ENCODE measurements at regions not wholly inside any gene's neighbourhood (a gene's known extent, or its start where the extent isn't known, plus 50 kb on each side); places are given as distances from the start of the nearest gene placed in this dataset.
"Not testable (repeated sequence)": the region's sequence is repeated elsewhere in the genome, so short reads cannot be mapped to it uniquely, and the experiment has no call there.

- not testable (repeated sequence) for H3K27me3 Mint-ChIP-seq, H3K27ac Mint-ChIP-seq, H3K4me3 Mint-ChIP-seq, H3K4me1 Mint-ChIP-seq, H3K36me3 Mint-ChIP-seq
- H3K9me3 Mint-ChIP-seq, result peaks cover 4 to 25% (median 11%) of the 10 kb centered on the region in 3 donors
These were observed 183.0 kb downstream of the HACE1 start for GRCh38 chr6:104676679-104677078.

DNA sequence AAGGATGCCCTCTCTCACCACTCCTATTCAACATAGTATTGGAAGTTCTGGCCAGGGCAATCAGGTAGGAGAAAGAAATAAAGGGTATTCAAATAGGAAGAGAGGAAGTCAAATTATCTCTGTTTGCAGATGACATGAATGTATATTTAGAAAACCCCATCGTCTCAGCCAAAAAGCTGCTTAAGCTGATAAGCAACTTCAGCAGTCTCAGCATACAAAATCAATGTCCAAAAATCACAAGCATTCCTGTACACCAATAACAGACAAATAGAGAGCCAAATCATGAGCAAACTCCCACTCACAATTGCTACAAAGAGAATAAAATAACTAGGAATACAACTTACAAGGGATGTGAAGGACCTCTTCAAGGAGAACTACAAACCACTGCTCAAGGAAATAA is 184.6 kb downstream of the HACE1 start:
- H3K27ac Mint-ChIP-seq, H3K27me3 Mint-ChIP-seq, H3K4me3 Mint-ChIP-seq, H3K4me1 Mint-ChIP-seq, H3K36me3 Mint-ChIP-seq: not testable (repeated sequence)
- peaks cover 4 to 25% (median 11%) of the 10 kb centered on the region in 3 donors for H3K9me3 Mint-ChIP-seq

GRCh38 chr6:104673078-104673477 is 186.6 kb downstream of the HACE1 start:
- not testable (repeated sequence) for H3K27ac Mint-ChIP-seq, H3K36me3 Mint-ChIP-seq, H3K4me1 Mint-ChIP-seq, H3K27me3 Mint-ChIP-seq, H3K4me3 Mint-ChIP-seq
- peaks cover 6 to 17% (median 10%) of the 10 kb centered on the region in 3 donors for H3K9me3 Mint-ChIP-seq

DNA sequence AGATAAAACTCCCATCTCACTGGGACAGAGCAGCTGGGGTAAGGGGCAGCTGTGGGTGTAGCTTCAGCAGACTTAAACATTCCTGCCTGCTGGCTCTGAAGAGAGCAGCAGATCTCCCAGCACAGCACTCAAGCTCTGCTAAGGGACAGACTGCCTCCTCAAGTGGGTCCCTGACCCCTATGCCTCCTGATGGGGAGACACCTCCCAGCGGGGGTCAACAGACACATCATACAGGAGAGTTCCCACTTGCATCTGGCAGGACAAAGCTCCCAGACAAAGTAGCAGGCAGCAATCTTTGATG is 188.2 kb downstream of the HACE1 start:
- H3K27me3 Mint-ChIP-seq, H3K4me1 Mint-ChIP-seq, H3K4me3 Mint-ChIP-seq, H3K27ac Mint-ChIP-seq, H3K36me3 Mint-ChIP-seq: not testable (repeated sequence)
- peaks cover 6 to 17% (median 13%) of the 10 kb centered on the region in 3 donors for H3K9me3 Mint-ChIP-seq

- H3K36me3 Mint-ChIP-seq, H3K27ac Mint-ChIP-seq, H3K4me1 Mint-ChIP-seq, H3K27me3 Mint-ChIP-seq: not testable (repeated sequence)
- Mint-ChIP-seq H3K4me3 (peak overlapping the region in 1 of 4 donors; percentile 50), H3K9me3 (peaks cover 6 to 16% (median 12%) of the 10 kb centered on the region in 3 donors)
These were observed 188.7 kb downstream of the HACE1 start for GRCh38 chr6:104670834-104671590.

DNA sequence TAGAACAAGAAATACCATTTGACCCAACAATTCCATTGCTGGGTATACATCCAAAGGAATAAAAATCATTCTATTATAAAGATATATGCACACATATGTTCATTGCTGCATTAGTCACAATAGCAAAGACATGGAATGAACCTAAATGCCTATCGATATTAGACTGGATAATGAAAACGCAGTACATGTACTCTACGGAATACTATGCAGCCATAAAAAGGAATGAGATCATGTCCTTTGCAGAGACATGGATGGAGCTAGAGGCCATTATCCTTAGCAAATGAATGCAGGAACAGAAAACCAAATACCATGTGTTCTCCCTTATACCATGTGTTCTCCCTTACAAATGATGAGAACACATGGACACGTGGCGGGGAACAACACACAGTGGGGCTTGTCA is 190.2 kb downstream of the HACE1 start:
- H3K27me3 Mint-ChIP-seq, result no peaks in the 10 kb centered on the region
- peak overlapping the region in 1 of 3 donors; percentile 48 for H3K27ac Mint-ChIP-seq
- H3K36me3 Mint-ChIP-seq, result no peaks in the 10 kb centered on the region
- peaks cover 4 to 6% (median 5%) of the 10 kb centered on the region in 3 donors for H3K9me3 Mint-ChIP-seq
- H3K4me3 Mint-ChIP-seq, result no peak overlapping the region
- H3K4me1 Mint-ChIP-seq, result no peaks in the 10 kb centered on the region

DNA sequence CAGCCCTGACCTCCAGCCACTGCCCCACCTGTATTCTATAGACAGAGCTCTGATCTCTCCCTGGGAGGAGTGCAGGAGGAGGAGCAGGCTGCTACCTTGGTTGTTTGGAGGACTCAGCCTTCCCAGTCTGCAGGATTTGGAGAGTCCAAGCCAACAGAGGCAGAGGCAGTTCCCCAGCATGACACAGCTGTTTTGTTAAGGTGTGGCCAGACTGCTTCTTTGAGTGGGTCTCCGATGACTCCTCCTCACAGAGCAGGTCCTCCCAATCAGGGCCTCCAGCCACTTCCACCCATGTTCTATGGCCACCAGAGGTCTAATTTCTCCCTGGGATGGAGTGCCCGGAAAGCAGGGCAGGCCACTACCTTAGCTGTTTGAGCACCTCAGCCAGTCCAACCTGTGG is 203.5 kb downstream of the HACE1 start:
- no peaks in the 10 kb centered on the region for H3K4me1 Mint-ChIP-seq
- H3K4me3 Mint-ChIP-seq, result no peak overlapping the region
- no peak overlapping the region for H3K27ac Mint-ChIP-seq
- peaks cover 2% of the 10 kb centered on the region for H3K36me3 Mint-ChIP-seq
- H3K9me3 Mint-ChIP-seq, result peaks cover 0 to 8% (median 0%) of the 10 kb centered on the region in 3 donors
- peaks cover 3% of the 10 kb centered on the region for H3K27me3 Mint-ChIP-seq

DNA sequence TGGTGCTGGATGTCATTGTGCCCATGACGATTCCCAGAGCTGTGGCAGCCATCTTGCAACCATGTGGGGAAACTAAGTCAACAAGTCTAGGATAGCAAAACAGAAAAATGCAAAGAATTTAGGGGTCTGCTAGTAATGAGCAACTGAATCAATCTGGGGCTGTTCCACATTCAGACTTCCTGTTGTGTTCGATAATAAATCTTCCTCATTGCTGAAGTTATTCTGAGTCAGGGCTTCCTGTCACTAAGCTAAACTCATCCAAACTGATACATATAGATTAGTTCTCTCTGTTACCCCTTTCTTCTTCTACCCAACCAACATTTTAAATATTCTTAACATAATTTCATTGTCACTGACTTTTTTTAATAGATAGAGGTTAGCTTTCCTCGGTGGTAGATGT is 205.9 kb downstream of the HACE1 start:
- peaks cover 0 to 8% (median 0%) of the 10 kb centered on the region in 3 donors for H3K9me3 Mint-ChIP-seq
- H3K27me3 Mint-ChIP-seq, result peaks cover 3% of the 10 kb centered on the region
- no peak overlapping the region for H3K27ac Mint-ChIP-seq
- no peaks in the 10 kb centered on the region for H3K4me1 Mint-ChIP-seq
- peaks cover 2% of the 10 kb centered on the region for H3K36me3 Mint-ChIP-seq
- H3K4me3 Mint-ChIP-seq, result peak overlapping the region in 1 of 4 donors; percentile 33

DNA sequence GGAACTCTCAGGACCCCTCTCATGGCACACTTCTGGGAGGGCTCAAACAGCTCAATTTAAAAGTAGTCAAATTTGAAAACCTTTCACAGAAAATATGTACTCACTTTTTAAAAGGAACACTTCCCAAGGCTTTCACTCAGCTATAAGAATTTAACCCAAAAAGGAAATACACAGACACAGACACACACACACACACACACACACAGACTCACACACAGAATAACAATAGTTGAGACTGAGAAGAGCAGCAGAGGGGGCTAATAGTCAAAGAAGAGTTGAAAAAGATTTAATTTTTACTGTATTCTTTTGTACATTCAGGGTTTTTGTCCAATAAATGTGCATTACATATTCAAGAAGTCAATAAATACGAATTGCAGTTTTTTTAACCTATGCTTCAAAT is 211.4 kb downstream of the HACE1 start:
- Mint-ChIP-seq H3K4me1 (no peaks in the 10 kb centered on the region), H3K36me3 (peaks cover 2% of the 10 kb centered on the region), H3K9me3 (no peaks in the 10 kb centered on the region), H3K4me3 (no peak overlapping the region), H3K27me3 (no peaks in the 10 kb centered on the region), H3K27ac (no peak overlapping the region)

DNA sequence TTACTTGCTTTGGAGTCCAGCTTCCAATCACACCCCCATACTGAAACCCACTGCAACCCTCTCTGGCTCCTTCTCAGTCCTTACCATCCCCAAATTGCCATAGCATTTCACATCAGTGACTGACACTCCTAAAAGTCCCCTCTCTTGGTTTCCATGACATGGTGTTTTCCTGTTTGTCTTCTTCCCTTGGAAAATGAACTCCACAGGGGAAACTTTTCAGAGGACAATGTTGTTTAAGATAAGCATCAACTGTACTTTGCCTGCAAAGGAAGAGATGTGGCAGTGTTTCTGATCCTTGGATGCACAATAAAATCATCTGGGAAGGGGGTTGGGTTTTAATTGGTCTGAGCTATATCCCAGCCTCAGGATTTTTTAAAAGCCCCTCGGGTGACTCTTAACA is 214.9 kb downstream of the HACE1 start:
- Mint-ChIP-seq H3K9me3 (no peaks in the 10 kb centered on the region), H3K27ac (no peak overlapping the region), H3K4me3 (no peak overlapping the region), H3K36me3 (no peaks in the 10 kb centered on the region), H3K4me1 (peaks cover 0 to 3% (median 0%) of the 10 kb centered on the region in 3 donors), H3K27me3 (no peaks in the 10 kb centered on the region)

GRCh38 chr6:104642871-104643270 is 216.8 kb downstream of the HACE1 start:
- Mint-ChIP-seq H3K9me3 (no peaks in the 10 kb centered on the region), H3K4me1 (peaks cover 0 to 3% (median 0%) of the 10 kb centered on the region in 3 donors), H3K27me3 (no peaks in the 10 kb centered on the region)

GRCh38 chr6:104640761-104641160 is 219.0 kb downstream of the HACE1 start:
- no peaks in the 10 kb centered on the region for H3K36me3 Mint-ChIP-seq
- H3K4me3 Mint-ChIP-seq, result no peak overlapping the region
- peaks cover 0 to 2% (median 0%) of the 10 kb centered on the region in 3 donors for H3K9me3 Mint-ChIP-seq
- H3K27me3 Mint-ChIP-seq, result no peaks in the 10 kb centered on the region
- no peak overlapping the region for H3K27ac Mint-ChIP-seq
- peaks cover 0 to 3% (median 0%) of the 10 kb centered on the region in 3 donors for H3K4me1 Mint-ChIP-seq

More at GRCh38 chr6:104642871-104643270, 216.8 kb downstream of the HACE1 start:
- Mint-ChIP-seq H3K4me3 (no peak overlapping the region), H3K27ac (no peak overlapping the region), H3K36me3 (no peaks in the 10 kb centered on the region)

DNA sequence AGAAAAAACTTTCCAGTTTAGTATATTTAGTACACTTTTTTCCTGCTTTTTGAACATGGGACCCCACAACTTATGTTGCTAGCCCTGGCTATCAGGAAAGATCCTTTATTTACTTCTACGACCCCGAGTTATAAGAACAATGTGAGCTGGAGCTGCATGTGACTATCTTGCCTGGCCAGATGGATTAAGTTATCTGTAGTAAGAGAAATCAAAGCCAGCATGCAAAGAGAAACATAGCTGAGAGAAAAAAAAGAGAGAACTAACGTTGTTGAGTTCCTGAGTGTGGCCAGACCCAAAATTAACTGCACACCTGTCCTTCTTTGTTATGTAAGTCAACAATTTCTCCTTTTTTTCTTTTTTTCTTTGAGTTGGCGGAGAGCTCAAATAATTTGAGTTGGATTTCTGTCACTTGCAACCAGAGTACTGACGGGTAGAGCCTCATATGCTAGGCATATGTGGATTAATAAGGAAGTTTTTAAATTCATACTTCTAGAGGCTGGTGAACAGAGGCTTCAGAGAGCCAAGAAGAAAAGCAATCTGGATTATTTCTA is 219.5 kb downstream of the HACE1 start:
- Mint-ChIP-seq H3K36me3 (no peaks in the 10 kb centered on the region), H3K27ac (no peak overlapping the region), H3K9me3 (peaks cover 0 to 2% (median 0%) of the 10 kb centered on the region in 3 donors), H3K4me3 (no peak overlapping the region), H3K27me3 (no peaks in the 10 kb centered on the region), H3K4me1 (peaks cover 0 to 3% (median 0%) of the 10 kb centered on the region in 3 donors)

DNA sequence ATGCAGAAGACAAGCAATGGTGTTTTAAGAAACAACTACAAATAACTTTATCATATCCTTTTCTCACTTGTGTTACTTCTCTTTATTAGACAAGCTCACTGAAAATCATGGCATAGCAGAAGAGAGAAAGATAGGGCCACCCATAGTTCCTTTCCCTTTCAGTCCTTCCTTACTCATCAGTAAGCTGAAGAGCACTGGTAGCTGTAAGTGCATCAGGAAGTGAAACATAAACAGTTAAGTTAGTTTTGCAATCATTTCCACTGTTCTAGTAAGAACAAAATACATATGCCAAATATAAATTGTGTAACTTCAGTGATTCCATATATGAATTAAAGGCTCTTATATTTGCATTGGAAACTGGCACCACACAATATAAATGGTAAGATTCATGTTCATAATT is 220.1 kb downstream of the HACE1 start:
- peaks cover 0 to 2% (median 0%) of the 10 kb centered on the region in 3 donors for H3K9me3 Mint-ChIP-seq
- H3K4me1 Mint-ChIP-seq, result peaks cover 0 to 3% (median 0%) of the 10 kb centered on the region in 3 donors
- no peaks in the 10 kb centered on the region for H3K36me3 Mint-ChIP-seq
- H3K4me3 Mint-ChIP-seq, result no peak overlapping the region
- no peak overlapping the region for H3K27ac Mint-ChIP-seq
- no peaks in the 10 kb centered on the region for H3K27me3 Mint-ChIP-seq

DNA sequence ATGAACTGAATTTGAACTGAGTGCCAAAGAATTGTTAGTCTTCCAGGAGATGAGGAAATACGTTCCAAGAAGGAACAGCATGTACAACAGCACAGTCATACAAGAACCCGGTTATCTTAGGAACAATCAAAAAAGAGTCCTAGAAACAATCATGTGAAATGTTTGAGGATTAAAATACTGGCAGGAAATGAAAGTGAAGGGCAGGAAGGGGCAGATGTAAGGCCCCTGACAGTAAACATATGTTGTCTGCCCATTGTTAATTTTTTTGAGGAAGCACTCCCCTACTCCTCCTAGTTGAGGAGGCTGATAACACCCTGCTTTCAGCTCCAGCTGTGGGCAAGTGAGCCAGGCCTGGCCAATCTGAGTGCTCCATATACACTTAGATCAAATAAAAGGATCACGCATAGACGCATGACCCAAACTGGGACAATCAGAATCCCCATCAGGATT is 220.9 kb downstream of the HACE1 start:
- no peak overlapping the region for H3K4me3 Mint-ChIP-seq
- peaks cover 0 to 3% (median 0%) of the 10 kb centered on the region in 3 donors for H3K4me1 Mint-ChIP-seq
- H3K9me3 Mint-ChIP-seq, result peaks cover 0 to 2% (median 0%) of the 10 kb centered on the region in 3 donors
- no peaks in the 10 kb centered on the region for H3K36me3 Mint-ChIP-seq
- peak overlapping the region in 1 of 3 donors; percentile 22 for H3K27ac Mint-ChIP-seq
- no peaks in the 10 kb centered on the region for H3K27me3 Mint-ChIP-seq

GRCh38 chr6:104633125-104633524 is 226.6 kb downstream of the HACE1 start:
- H3K9me3 Mint-ChIP-seq, result peaks cover 2 to 3% (median 2%) of the 10 kb centered on the region in 3 donors
- no peak overlapping the region for H3K27ac Mint-ChIP-seq

More at GRCh38 chr6:104633125-104633524, 226.6 kb downstream of the HACE1 start:
- peaks cover 2% of the 10 kb centered on the region for H3K36me3 Mint-ChIP-seq
- no peak overlapping the region for H3K4me3 Mint-ChIP-seq
- peaks cover 2% of the 10 kb centered on the region for H3K27me3 Mint-ChIP-seq
- no peaks in the 10 kb centered on the region for H3K4me1 Mint-ChIP-seq
